AG09309 (cell line): ENCODE measurements at regions not wholly inside any gene's neighbourhood (a gene's known extent, or its start where the extent isn't known, plus 50 kb on each side); places are given as distances from the start of the nearest gene placed in this dataset.

Source experiments
- DNase-seq: peaks from one replicate; pipeline ENCODE4 v3.0.0-alpha.2; 2010; ENCODE audit warnings: low read depth
- H3K4me3 ChIP-seq: 2 replicates; pipeline ENCODE4 v1.5.1; 2011; ENCODE audit warnings: mild to moderate bottlenecking, low read depth, low read length, moderate library complexity; ENCODE audit not compliant: control insufficient read depth
- CTCF ChIP-seq: IDR thresholded peaks from 2 replicates; pipeline ENCODE4 v1.5.1; 2011; ENCODE audit warnings: mild to moderate bottlenecking, low read depth, low read length, inconsistent platforms; ENCODE audit not compliant: insufficient read depth, control insufficient read depth; ENCODE audit errors: missing control alignments

- no peak for TF ChIP-seq CTCF
- no peak overlapping the region for H3K4me3 ChIP-seq
These were observed 287.6 kb downstream of the CASP12 start for GRCh38 chr11:104610635-104611034.

GRCh38 chr11:104609311-104610085 is 288.8 kb downstream of the CASP12 start:
- peak; percentile 29 for DNase-seq
- TF ChIP-seq CTCF: peak; percentile 71
- H3K4me3 ChIP-seq: no peak overlapping the region

More at GRCh38 chr11:104610635-104611034, 287.6 kb downstream of the CASP12 start:
- DNase-seq: no peak

GRCh38 chr11:104602643-104603042 is 295.6 kb downstream of the CASP12 start:
- no peak for DNase-seq
- TF ChIP-seq CTCF: no peak
- H3K4me3 ChIP-seq: no peak overlapping the region

GRCh38 chr11:104594228-104594958 is 303.9 kb downstream of the CASP12 start:
- no peak for DNase-seq
- TF ChIP-seq CTCF: no peak
- no peak overlapping the region for H3K4me3 ChIP-seq

- DNase-seq: no peak
- no peak for TF ChIP-seq CTCF
- no peak overlapping the region for H3K4me3 ChIP-seq
These were observed 309.3 kb downstream of the CASP12 start for GRCh38 chr11:104588970-104589369.

- TF ChIP-seq CTCF: no peak
These were observed 309.8 kb downstream of the CASP12 start for GRCh38 chr11:104588446-104588845.

More at GRCh38 chr11:104588446-104588845, 309.8 kb downstream of the CASP12 start:
- DNase-seq: no peak
- H3K4me3 ChIP-seq: no peak overlapping the region
